NCI-H1417 treated with DMSO at 0.1 percent for 48 hours (cell line): ENCODE measurements at regions not wholly inside any gene's neighbourhood (a gene's known extent, or its start where the extent isn't known, plus 50 kb on each side); places are given as distances from the start of the nearest gene placed in this dataset.
"Not testable (repeated sequence)": the region's sequence is repeated elsewhere in the genome, so short reads cannot be mapped to it uniquely, and the experiment has no call there.

Experiments used
- DNase-seq: peaks from one replicate; lab custom pipeline; 2025; lab: John Stamatoyannopoulos, UW

GRCh38 chr13:37510441-37510840 is 88.1 kb downstream of the POSTN start:
- no peak for DNase-seq

- DNase-seq = no peak
Observed at GRCh38 chr13:37505531-37505930, 93.0 kb downstream of the POSTN start.

- DNase-seq = no peak
Observed at GRCh38 chr13:37504251-37504650, 94.3 kb downstream of the POSTN start.

GRCh38 chr13:37503287-37503686 is 95.3 kb downstream of the POSTN start:
- no peak for DNase-seq

GRCh38 chr13:37502303-37502993 is 96.1 kb downstream of the POSTN start:
- not testable (repeated sequence) for DNase-seq

- no peak for DNase-seq
Observed at GRCh38 chr13:37501187-37501586, 97.4 kb downstream of the POSTN start.

GRCh38 chr13:37495046-37495445 is 103.5 kb downstream of the POSTN start:
- DNase-seq = no peak

- no peak for DNase-seq
Observed at GRCh38 chr13:37493775-37494174, 104.8 kb downstream of the POSTN start.

- no peak for DNase-seq
Observed at GRCh38 chr13:37492741-37493514, 105.6 kb downstream of the POSTN start.

- DNase-seq = no peak
Observed at GRCh38 chr13:37492075-37492474, 106.5 kb downstream of the POSTN start.

GRCh38 chr13:37491661-37492060 is 106.9 kb downstream of the POSTN start:
- DNase-seq = no peak

- no peak for DNase-seq
Observed at GRCh38 chr13:37490176-37490779, 108.3 kb downstream of the POSTN start.

- no peak for DNase-seq
Observed at GRCh38 chr13:37488726-37489125, 109.8 kb downstream of the POSTN start.

GRCh38 chr13:37486171-37486681 is 112.3 kb downstream of the POSTN start:
- DNase-seq = no peak

- no peak for DNase-seq
Observed at GRCh38 chr13:37485756-37486155, 112.8 kb downstream of the POSTN start.

- no peak for DNase-seq
Observed at GRCh38 chr13:37484056-37484455, 114.5 kb downstream of the POSTN start.

GRCh38 chr13:37482331-37482730 is 116.2 kb downstream of the POSTN start:
- no peak for DNase-seq

- DNase-seq = no peak
Observed at GRCh38 chr13:37481885-37482227, 116.7 kb downstream of the POSTN start.

- no peak for DNase-seq
Observed at GRCh38 chr13:37481011-37481884, 117.3 kb downstream of the POSTN start.

GRCh38 chr13:37479916-37480315 is 118.7 kb downstream of the POSTN start:
- no peak for DNase-seq

- no peak for DNase-seq
Observed at GRCh38 chr13:37476874-37477273, 121.7 kb downstream of the POSTN start.

GRCh38 chr13:37475966-37476365 is 122.6 kb downstream of the POSTN start:
- no peak for DNase-seq
